GM18526 (cell line): ENCODE measurements at regions not wholly inside any gene's neighbourhood (a gene's known extent, or its start where the extent isn't known, plus 50 kb on each side); places are given as distances from the start of the nearest gene placed in this dataset.

Experiments used
- POLR2A ChIP-seq: IDR thresholded peaks from 3 replicates; pipeline ENCODE4 v1.6.1; 2011; ENCODE audit not compliant: insufficient read length; ENCODE audit errors: extremely low read depth

- TF ChIP-seq POLR2A: no peak
These were observed 543.7 kb downstream of the XIRP2 start for GRCh38 chr2:167431949-167432348.

- no peak for TF ChIP-seq POLR2A
These were observed 542.2 kb downstream of the XIRP2 start for GRCh38 chr2:167430447-167430846.

- no peak for TF ChIP-seq POLR2A
These were observed 536.8 kb downstream of the XIRP2 start for GRCh38 chr2:167424803-167425755.

GRCh38 chr2:167424221-167424620, 535.9 kb downstream of the XIRP2 start:
- no peak for TF ChIP-seq POLR2A

GRCh38 chr2:167423731-167424130, 535.5 kb downstream of the XIRP2 start:
- TF ChIP-seq POLR2A: no peak

GRCh38 chr2:167420211-167420610, 531.9 kb downstream of the XIRP2 start:
- no peak for TF ChIP-seq POLR2A

GRCh38 chr2:167415068-167415467, 526.8 kb downstream of the XIRP2 start:
- TF ChIP-seq POLR2A: no peak

GRCh38 chr2:167411367-167411766, 523.1 kb downstream of the XIRP2 start:
- TF ChIP-seq POLR2A: no peak

GRCh38 chr2:167406558-167406957, 518.3 kb downstream of the XIRP2 start:
- TF ChIP-seq POLR2A: no peak

GRCh38 chr2:167404627-167405284, 516.5 kb downstream of the XIRP2 start:
- TF ChIP-seq POLR2A: no peak

- TF ChIP-seq POLR2A: no peak
These were observed 513.0 kb downstream of the XIRP2 start for GRCh38 chr2:167401309-167401708.

GRCh38 chr2:167400546-167400945, 512.3 kb downstream of the XIRP2 start:
- TF ChIP-seq POLR2A: no peak

GRCh38 chr2:167398873-167399272, 510.6 kb downstream of the XIRP2 start:
- no peak for TF ChIP-seq POLR2A

- TF ChIP-seq POLR2A: no peak
These were observed 500.6 kb downstream of the XIRP2 start for GRCh38 chr2:167388901-167389300.

GRCh38 chr2:167388497-167388896, 500.2 kb downstream of the XIRP2 start:
- TF ChIP-seq POLR2A: no peak

- no peak for TF ChIP-seq POLR2A
These were observed 498.4 kb downstream of the XIRP2 start for GRCh38 chr2:167386694-167387093.
